Fibroblast of lung (primary cell): ENCODE measurements at regions not wholly inside any gene's neighbourhood (a gene's known extent, or its start where the extent isn't known, plus 50 kb on each side); places are given as distances from the start of the nearest gene placed in this dataset.

ENCODE experiments used
- CTCF ChIP-seq, 2 donors: IDR thresholded peaks in 1 of 2; conservative IDR thresholded peaks in 1 of 2; 1 replicate in 1 of 2; 2 replicates in 1 of 2; pipeline ENCODE4 v1.5.1; 2011 to 2012; ENCODE audit warnings: low read length in 2 of 2, control low read depth in 1 of 2, inconsistent platforms in 1 of 2, low read depth in 1 of 2, mild to moderate bottlenecking in 1 of 2
- EZH2 ChIP-seq: IDR thresholded peaks from 2 replicates; pipeline ENCODE4 v1.5.1; 2012; ENCODE audit warnings: low read length, control low read depth, mild to moderate bottlenecking; ENCODE audit errors: missing control alignments

DNA sequence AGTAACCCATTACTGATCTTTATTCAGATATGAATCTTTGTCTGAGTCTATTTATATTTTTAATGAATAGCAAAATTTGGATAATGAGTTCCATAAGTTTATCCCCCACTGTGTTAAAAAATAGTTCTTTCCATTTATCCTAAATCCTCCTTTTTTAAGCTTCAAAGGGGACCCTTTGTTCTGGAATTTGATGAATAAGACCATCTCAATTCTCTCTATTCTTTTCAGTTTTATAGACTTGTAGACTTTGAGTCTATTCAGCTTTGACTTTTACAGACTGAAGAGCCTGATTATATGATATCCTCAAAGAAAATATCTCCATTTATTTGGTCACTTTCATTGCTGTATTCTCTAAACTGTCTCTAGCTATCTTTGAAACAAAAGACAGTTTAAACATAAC, 2146.1 kb upstream of the CELF4 start:
- TF ChIP-seq EZH2 (no peak), CTCF (conservative IDR thresholded peaks at IDR 0.05 in 1 of 2, IDR thresholded peaks at IDR 0.05 in 1 of 2; ENCODE audit: low read depth in 1 of 2, low read length in 2 of 2) (no peak)
